Neuron (in vitro differentiated cells): ENCODE measurements at regions not wholly inside any gene's neighbourhood (a gene's known extent, or its start where the extent isn't known, plus 50 kb on each side); places are given as distances from the start of the nearest gene placed in this dataset.
"Not testable (repeated sequence)": the region's sequence is repeated elsewhere in the genome, so short reads cannot be mapped to it uniquely, and the experiment has no call there.

Experiments used
- H2AFZ ChIP-seq: one replicate; pipeline ENCODE4 v1.6.1; 2013; ENCODE audit warnings: low read depth, mild to moderate bottlenecking, inconsistent platforms, low read length, moderate library complexity
- H3K27me3 ChIP-seq: one replicate; pipeline ENCODE4 v1.6.1; 2013; ENCODE audit warnings: low read length; ENCODE audit not compliant: insufficient read depth
- H3K36me3 ChIP-seq: one replicate; pipeline ENCODE4 v1.6.1; 2013; ENCODE audit warnings: low read length; ENCODE audit not compliant: insufficient read depth
- H3K4me1 ChIP-seq: one replicate; pipeline ENCODE4 v1.6.1; 2013; ENCODE audit warnings: low read length; ENCODE audit not compliant: insufficient read depth
- H3K4me3 ChIP-seq: 2 replicates; pipeline ENCODE4 v1.5.1; 2013; ENCODE audit warnings: mild to moderate bottlenecking, low read length, moderate library complexity
- H3K9me3 ChIP-seq: one replicate; pipeline ENCODE4 v1.6.1; 2013; ENCODE audit warnings: low read length

DNA sequence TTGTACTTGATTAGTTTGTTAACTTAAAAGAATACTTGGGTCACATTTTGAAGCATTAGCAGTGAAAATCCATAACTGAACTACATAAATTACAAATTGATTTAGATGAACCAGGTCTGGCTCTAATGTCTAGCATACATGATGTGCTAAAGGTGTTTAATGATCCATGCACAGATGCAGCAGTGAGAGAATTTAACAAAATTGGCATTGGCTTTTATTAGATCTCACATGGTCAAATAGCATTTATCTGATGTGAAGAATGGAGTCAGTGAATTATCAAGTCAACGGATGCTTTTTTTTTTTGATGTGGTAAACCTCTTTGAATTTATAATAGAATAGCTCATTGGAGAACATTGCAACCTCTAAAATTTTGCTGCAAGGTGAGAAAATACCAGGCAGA is 293.0 kb upstream of the POT1 start:
- H3K36me3 ChIP-seq: no peaks in the 10 kb centered on the region
- no peaks in the 10 kb centered on the region for H3K27me3 ChIP-seq
- no peak overlapping the region for H2AFZ ChIP-seq
- H3K4me3 ChIP-seq: no peak overlapping the region
- no peaks in the 10 kb centered on the region for H3K4me1 ChIP-seq
- no peaks in the 10 kb centered on the region for H3K9me3 ChIP-seq

GRCh38 chr7:125218076-125218475 is 288.5 kb upstream of the POT1 start:
- H3K4me3 ChIP-seq: no peak overlapping the region
- H3K9me3 ChIP-seq: no peaks in the 10 kb centered on the region
- no peaks in the 10 kb centered on the region for H3K36me3 ChIP-seq
- H3K4me1 ChIP-seq: no peaks in the 10 kb centered on the region
- H2AFZ ChIP-seq: no peak overlapping the region
- no peaks in the 10 kb centered on the region for H3K27me3 ChIP-seq

- Histone ChIP-seq H3K36me3 (no peaks in the 10 kb centered on the region), H3K4me3 (no peak overlapping the region), H3K9me3 (no peaks in the 10 kb centered on the region), H3K27me3 (no peaks in the 10 kb centered on the region), H3K4me1 (no peaks in the 10 kb centered on the region), H2AFZ (no peak overlapping the region)
Observed at GRCh38 chr7:125201002-125201401, 271.4 kb upstream of the POT1 start.

DNA sequence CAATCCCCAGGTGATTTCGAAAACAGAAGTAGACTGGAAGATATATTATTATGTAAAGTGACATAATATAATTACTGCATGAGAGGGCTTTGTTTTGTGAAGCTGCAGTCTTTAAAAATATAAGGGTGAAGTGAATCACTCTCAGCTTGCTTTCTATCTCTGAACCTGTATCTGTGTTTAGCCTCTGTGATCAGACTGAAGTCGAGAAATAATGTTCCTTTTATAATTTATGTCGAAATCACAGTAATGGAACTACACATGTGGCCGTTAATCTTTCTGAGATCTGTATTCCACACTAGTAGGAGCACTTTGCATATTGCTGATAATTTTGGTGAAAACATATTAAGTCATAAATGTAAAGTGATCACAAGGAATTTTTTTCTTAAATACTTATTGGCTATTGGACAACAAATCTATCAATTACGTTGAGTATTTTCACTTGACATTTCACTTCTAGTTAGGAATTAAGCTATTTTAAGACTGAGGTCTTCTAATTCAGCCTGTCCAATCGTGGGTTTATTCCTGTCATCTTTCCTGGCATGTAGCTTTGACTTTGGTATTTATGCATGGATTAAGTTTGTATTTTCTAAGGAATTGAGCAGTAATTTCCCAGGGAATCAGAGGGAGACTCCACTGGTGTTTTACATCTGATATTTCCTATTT is 268.2 kb upstream of the POT1 start:
- no peaks in the 10 kb centered on the region for H3K9me3 ChIP-seq
- H3K4me1 ChIP-seq: peaks cover 11% of the 10 kb centered on the region
- H3K4me3 ChIP-seq: no peak overlapping the region
- no peaks in the 10 kb centered on the region for H3K27me3 ChIP-seq
- H2AFZ ChIP-seq: no peak overlapping the region
- no peaks in the 10 kb centered on the region for H3K36me3 ChIP-seq

DNA sequence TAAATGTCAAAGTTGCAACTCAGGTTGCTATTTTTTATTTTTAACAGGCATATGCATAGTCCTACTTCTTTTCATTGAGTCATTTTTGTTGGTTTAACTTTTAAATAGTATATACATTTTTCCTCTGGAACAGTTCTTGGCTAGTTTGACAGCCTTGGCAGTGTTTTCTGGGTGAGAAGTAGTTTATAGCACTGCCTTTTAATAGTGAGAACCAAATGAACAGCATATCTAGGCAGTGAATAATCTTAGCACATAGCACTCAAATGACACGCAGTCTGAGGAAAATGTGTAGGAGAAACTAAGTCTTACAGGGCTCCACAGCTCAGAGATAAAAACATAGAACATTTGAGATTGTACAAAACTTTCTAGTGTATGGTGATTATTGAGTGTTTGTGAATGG is 265.5 kb upstream of the POT1 start:
- H3K4me3 ChIP-seq: no peak overlapping the region
- H3K27me3 ChIP-seq: no peaks in the 10 kb centered on the region
- H3K9me3 ChIP-seq: no peaks in the 10 kb centered on the region
- H2AFZ ChIP-seq: no peak overlapping the region
- no peaks in the 10 kb centered on the region for H3K36me3 ChIP-seq
- H3K4me1 ChIP-seq: peaks cover 14% of the 10 kb centered on the region

DNA sequence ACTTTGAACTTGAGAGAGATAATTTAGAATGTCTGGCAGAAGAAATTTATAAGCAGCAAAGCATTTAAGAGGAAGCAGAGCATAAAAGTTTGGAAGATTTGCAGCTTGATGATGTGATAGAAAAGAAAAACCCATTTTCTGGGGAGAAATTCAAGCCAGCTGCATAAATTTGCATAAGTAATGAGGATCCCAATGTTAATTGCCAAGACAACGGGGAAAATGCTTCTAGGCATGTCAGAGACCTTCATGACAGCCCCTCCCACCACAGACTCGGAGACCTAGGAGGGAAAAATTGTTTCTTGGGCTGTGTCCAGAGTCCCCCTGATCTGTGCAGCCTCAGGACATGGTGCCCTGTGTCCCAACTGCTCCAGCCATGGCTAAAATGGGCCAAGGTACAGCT is 263.6 kb upstream of the POT1 start:
- Histone ChIP-seq H3K4me3 (no peak overlapping the region), H3K4me1 (peaks cover 14% of the 10 kb centered on the region), H3K9me3 (no peaks in the 10 kb centered on the region), H3K27me3 (no peaks in the 10 kb centered on the region), H3K36me3 (no peaks in the 10 kb centered on the region), H2AFZ (no peak overlapping the region)

DNA sequence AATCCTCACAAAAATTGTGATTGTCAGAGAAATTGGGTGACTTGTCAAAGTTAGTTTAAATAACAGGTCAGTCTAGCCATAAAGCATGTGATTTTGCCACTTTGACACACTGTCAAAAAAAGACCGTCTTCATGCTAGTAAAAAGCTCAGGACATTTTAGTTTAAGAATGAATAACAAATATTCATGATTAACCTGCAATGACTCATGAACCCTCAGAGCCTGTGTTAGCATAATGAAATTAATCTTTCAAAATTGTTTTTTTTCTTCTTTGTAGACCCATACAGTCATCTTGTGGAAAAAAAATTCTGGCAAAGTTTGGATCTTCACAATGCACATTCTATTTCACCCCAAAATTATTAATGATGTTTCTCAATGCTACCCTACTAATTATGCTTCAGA is 255.2 kb upstream of the POT1 start:
- Histone ChIP-seq H3K27me3 (no peaks in the 10 kb centered on the region), H2AFZ (no peak overlapping the region), H3K4me3 (no peak overlapping the region), H3K4me1 (no peaks in the 10 kb centered on the region), H3K9me3 (no peaks in the 10 kb centered on the region), H3K36me3 (no peaks in the 10 kb centered on the region)

- not testable (repeated sequence) for H3K9me3 ChIP-seq
Observed at GRCh38 chr7:125181569-125182267, 252.1 kb upstream of the POT1 start.

DNA sequence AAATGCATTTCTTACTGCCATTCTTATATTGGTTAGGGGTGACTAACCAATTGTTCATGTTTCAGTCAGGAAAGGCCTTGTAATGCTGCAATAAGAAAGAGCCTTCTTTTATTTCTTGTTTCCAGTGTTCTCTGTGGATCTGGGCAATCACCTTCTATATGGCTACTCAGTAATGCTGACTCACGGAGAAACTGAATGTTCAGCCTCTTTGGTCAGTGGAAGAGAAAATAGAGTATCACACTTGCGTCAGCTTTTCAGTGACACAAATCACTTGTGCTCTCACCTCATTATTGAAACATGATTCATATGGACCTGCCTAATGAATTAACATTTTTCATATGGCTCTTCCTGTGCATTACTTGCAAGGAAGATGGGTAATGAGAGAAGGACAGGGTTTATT is 243.9 kb upstream of the POT1 start:
- no peaks in the 10 kb centered on the region for H3K4me1 ChIP-seq
- H3K9me3 ChIP-seq: no peaks in the 10 kb centered on the region
- H3K27me3 ChIP-seq: no peaks in the 10 kb centered on the region
- H2AFZ ChIP-seq: no peak overlapping the region
- no peaks in the 10 kb centered on the region for H3K36me3 ChIP-seq
- H3K4me3 ChIP-seq: no peak overlapping the region

More at GRCh38 chr7:125181569-125182267, 252.1 kb upstream of the POT1 start:
- H3K4me1 ChIP-seq, H2AFZ ChIP-seq, H3K36me3 ChIP-seq, H3K27me3 ChIP-seq, H3K4me3 ChIP-seq: not testable (repeated sequence)

- H3K4me1 ChIP-seq: no peaks in the 10 kb centered on the region
- H3K4me3 ChIP-seq: no peak overlapping the region
- H3K27me3 ChIP-seq: no peaks in the 10 kb centered on the region
- no peaks in the 10 kb centered on the region for H3K36me3 ChIP-seq
- H3K9me3 ChIP-seq: no peaks in the 10 kb centered on the region
- no peak overlapping the region for H2AFZ ChIP-seq
Observed at GRCh38 chr7:125169088-125169487, 239.5 kb upstream of the POT1 start.

DNA sequence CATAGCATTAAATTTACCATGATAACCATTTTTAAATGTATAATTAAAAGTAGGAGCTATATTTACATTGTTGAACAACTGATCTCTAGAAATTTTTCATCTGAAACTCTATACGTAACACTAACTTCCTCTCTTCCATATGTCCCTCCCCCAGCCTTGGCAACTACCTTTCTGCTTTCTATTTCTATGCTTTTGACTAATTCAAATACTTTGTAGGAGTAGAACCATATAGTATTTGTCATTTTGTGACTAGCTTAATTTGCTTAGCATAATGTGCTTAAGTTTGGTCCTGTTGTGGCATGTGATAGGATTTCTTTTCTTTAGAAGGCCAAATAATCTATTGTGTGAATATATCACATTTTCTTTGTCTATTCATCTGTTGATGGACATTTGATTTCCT is 225.3 kb upstream of the POT1 start:
- Histone ChIP-seq H3K4me3 (no peak overlapping the region), H3K27me3 (no peaks in the 10 kb centered on the region), H3K4me1 (no peaks in the 10 kb centered on the region), H3K36me3 (no peaks in the 10 kb centered on the region), H2AFZ (no peak overlapping the region), H3K9me3 (no peaks in the 10 kb centered on the region)

DNA sequence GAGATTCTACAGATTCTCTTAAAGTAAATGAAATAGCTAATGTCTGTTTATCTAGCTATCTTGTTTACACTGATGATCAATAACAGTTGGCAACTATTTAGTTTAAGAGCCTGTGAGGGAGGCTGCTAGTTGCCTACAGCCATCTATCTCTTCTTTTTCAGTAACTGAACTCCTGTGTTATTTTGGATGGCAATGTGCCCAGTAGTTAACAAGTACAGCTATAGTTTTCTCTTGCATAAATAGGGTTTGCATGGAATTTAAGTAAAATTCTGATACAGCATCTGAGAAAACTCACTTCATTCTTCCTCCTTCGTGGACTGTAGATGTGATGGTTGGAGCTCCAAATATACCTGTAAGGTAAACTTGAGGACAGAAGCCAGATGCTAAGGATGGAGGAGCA is 219.5 kb upstream of the POT1 start:
- H3K9me3 ChIP-seq: no peaks in the 10 kb centered on the region
- no peaks in the 10 kb centered on the region for H3K36me3 ChIP-seq
- H3K27me3 ChIP-seq: no peaks in the 10 kb centered on the region
- no peak overlapping the region for H2AFZ ChIP-seq
- no peak overlapping the region for H3K4me3 ChIP-seq
- H3K4me1 ChIP-seq: no peaks in the 10 kb centered on the region

DNA sequence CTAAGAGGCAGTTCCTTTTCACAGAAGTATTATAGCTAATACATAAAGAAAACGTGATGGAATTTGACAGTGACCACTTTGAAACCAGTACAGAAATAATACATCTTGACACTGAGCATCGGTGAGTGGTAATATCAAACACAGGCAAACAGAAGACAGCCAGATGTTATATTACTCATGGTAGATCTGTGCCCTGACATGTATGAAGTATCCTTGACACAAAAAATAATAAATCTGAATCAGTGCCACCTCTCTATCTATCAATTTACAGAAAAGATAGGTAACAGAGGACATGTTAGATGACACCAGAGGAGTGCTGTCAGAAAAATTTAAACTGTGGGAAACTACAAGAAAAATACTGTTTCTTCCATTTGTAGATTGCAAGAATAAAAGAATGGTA is 217.4 kb upstream of the POT1 start:
- H3K4me3 ChIP-seq: no peak overlapping the region
- H3K4me1 ChIP-seq: no peaks in the 10 kb centered on the region
- no peaks in the 10 kb centered on the region for H3K9me3 ChIP-seq
- H2AFZ ChIP-seq: no peak overlapping the region
- H3K27me3 ChIP-seq: no peaks in the 10 kb centered on the region
- H3K36me3 ChIP-seq: no peaks in the 10 kb centered on the region
